ENCODE measurements at regions not wholly inside any gene's neighbourhood (a gene's known extent, or its start where the extent isn't known, plus 50 kb on each side); places are given as distances from the start of the nearest gene placed in this dataset.

- in situ Hi-C loops (cut with HindIII; ENCODE audit: low sequenced_read_pairs): no loop called here
- DNase-seq (ENCODE audit: low read depth): no peak
- TF ChIP-seq, protein P1, sequence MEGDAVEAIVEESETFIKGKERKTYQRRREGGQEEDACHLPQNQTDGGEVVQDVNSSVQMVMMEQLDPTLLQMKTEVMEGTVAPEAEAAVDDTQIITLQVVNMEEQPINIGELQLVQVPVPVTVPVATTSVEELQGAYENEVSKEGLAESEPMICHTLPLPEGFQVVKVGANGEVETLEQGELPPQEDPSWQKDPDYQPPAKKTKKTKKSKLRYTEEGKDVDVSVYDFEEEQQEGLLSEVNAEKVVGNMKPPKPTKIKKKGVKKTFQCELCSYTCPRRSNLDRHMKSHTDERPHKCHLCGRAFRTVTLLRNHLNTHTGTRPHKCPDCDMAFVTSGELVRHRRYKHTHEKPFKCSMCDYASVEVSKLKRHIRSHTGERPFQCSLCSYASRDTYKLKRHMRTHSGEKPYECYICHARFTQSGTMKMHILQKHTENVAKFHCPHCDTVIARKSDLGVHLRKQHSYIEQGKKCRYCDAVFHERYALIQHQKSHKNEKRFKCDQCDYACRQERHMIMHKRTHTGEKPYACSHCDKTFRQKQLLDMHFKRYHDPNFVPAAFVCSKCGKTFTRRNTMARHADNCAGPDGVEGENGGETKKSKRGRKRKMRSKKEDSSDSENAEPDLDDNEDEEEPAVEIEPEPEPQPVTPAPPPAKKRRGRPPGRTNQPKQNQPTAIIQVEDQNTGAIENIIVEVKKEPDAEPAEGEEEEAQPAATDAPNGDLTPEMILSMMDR (IDR thresholded peaks at IDR 0.05; ENCODE audit: low read depth, low read length, missing control alignments): no peak
- no peak overlapping the region for H3K4me3 ChIP-seq (ENCODE audit: low read depth, low read length)
Observed at GRCh38 chr14:99063620-99064225, 208.3 kb downstream of the BCL11B start.

- no peak overlapping the region for H3K4me3 ChIP-seq (ENCODE audit: low read depth, low read length)
Observed at GRCh38 chr14:99064262-99064954, 207.6 kb downstream of the BCL11B start.

DNA sequence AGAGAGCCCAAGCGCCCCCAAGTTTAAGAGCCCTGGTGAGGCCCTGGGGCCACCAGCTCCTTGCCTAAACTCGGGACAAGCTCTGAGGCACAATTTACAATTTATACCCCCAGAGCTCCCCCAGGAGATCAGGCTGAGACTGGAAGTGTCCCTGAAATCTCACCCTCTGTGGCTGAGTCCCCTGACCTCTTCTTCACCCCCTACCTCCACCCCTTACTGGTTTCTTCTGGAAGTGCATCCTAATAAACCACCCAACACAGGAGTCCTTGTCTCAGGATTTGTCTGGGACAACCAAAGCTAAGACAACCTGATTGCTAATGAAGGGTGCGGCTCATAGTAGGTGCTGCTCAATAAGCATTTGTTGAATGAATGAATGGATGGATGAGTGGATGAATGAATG lies 206.4 kb downstream of the BCL11B start:
- in situ Hi-C loops (cut with HindIII; ENCODE audit: low sequenced_read_pairs): no loop called here

More at GRCh38 chr14:99064262-99064954, 207.6 kb downstream of the BCL11B start:
- DNase-seq (ENCODE audit: low read depth): no peak
- TF ChIP-seq, protein P1 (IDR thresholded peaks at IDR 0.05; ENCODE audit: low read depth, low read length, missing control alignments): no peak
- in situ Hi-C loops (cut with HindIII; ENCODE audit: low sequenced_read_pairs): no loop called here

GRCh38 chr14:99066378-99066777 lies 205.6 kb downstream of the BCL11B start:
- DNase-seq (ENCODE audit: low read depth): no peak
- H3K4me3 ChIP-seq (ENCODE audit: low read depth, low read length): no peak overlapping the region
- in situ Hi-C loops (cut with HindIII; ENCODE audit: low sequenced_read_pairs): no loop called here
- TF ChIP-seq, protein P1 (IDR thresholded peaks at IDR 0.05; ENCODE audit: low read depth, low read length, missing control alignments): no peak

More for the DNA sequence above, 206.4 kb downstream of the BCL11B start:
- DNase-seq (ENCODE audit: low read depth): no peak
- TF ChIP-seq, protein P1 (IDR thresholded peaks at IDR 0.05; ENCODE audit: low read depth, low read length, missing control alignments): no peak
- H3K4me3 ChIP-seq (ENCODE audit: low read depth, low read length): no peak overlapping the region

DNA sequence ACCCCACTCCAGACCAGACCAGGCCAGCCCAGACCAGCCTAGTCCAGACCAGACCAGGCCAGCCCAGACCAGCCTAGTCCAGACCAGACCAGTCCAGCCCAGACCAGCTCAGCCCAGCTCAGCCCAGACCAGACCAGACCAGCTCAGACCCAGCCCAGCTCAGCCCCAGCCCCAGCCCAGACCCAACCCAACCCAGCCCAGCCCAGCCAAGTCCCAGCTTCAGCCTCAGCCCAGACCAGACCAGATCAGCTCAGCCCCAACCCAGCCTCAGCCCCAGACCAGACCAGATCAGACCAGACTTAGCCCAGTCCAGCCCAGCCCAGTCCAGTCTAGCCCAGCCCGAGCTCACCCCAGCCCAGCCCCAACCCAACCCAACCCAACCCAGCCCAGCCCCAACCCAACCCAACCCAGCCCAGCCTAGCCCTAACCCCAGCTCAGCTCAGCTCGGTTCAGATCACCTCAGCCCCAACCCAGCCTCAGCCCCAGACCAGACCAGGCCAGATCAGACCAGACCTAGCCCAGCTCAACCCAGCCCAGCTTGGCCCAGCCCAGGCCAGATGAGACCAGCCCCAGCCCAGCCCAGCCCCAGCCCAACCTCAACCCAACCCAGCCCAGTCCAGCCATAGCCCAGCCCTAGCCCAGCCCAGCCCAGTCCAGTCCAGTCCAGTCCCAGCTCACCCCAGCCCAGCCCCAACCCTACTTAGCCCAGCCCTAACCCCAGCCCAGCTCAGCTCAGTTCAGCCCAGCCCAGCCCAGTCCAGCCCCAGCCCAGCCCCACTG lies 204.7 kb downstream of the BCL11B start:
- TF ChIP-seq, protein P1 (IDR thresholded peaks at IDR 0.05; ENCODE audit: low read depth, low read length, missing control alignments): no peak
- no peak for DNase-seq (ENCODE audit: low read depth)
- in situ Hi-C loops (cut with HindIII; ENCODE audit: low sequenced_read_pairs): no loop called here
- H3K4me3 ChIP-seq (ENCODE audit: low read depth, low read length): no peak overlapping the region

DNA sequence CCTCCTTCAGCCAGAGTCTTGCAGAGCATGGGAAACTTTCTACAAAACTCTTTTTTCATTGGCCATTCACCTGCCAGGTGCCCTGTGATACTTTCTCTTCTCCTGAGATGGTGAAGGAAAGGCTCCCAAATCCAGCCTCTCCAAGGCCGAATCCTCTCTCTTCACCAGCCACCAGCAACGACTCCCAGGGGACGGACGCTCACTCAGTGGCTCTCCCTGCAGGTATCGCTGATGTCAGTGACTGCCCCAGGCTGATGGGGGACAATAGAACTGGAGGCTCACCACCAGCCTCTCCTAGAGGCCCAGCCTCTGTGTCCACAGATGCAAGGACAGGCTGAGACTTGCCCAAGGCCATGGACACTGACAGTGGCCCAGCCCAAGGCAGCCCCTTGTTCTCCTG lies 204.1 kb downstream of the BCL11B start:
- H3K4me3 ChIP-seq (ENCODE audit: low read depth, low read length): no peak overlapping the region
- no peak for DNase-seq (ENCODE audit: low read depth)
- TF ChIP-seq, protein P1 (IDR thresholded peaks at IDR 0.05; ENCODE audit: low read depth, low read length, missing control alignments): no peak
- in situ Hi-C loops (cut with HindIII; ENCODE audit: low sequenced_read_pairs): no loop called here
